ENCODE measurements at regions not wholly inside any gene's neighbourhood (a gene's known extent, or its start where the extent isn't known, plus 50 kb on each side); places are given as distances from the start of the nearest gene placed in this dataset.

- no peak for TF ChIP-seq CTCF (conservative IDR thresholded peaks at IDR 0.05)
- DNase-seq (ENCODE audit: extremely low spot score, unreplicated experiment) = no peak
- Mint-ChIP-seq H3K4me1 (ENCODE audit: unreplicated experiment) (no peaks in the 10 kb centered on the region), H3K36me3 (no peaks in the 10 kb centered on the region), H3K9me3 (peaks cover 5% of the 10 kb centered on the region), H3K27me3 (no peaks in the 10 kb centered on the region), H3K27ac (no peak overlapping the region), H3K4me3 (no peak overlapping the region)
These were observed 60.8 kb upstream of the GALNT15 start for GRCh38 chr3:16113704-16114103.

GRCh38 chr3:16114429-16114828 is 60.1 kb upstream of the GALNT15 start:
- H3K9me3 Mint-ChIP-seq = peaks cover 5% of the 10 kb centered on the region
- H3K4me1 Mint-ChIP-seq (ENCODE audit: unreplicated experiment) = no peaks in the 10 kb centered on the region
- no peak for TF ChIP-seq CTCF (conservative IDR thresholded peaks at IDR 0.05)

GRCh38 chr3:16114930-16115329 is 59.5 kb upstream of the GALNT15 start:
- no peaks in the 10 kb centered on the region for H3K27me3 Mint-ChIP-seq
- H3K4me3 Mint-ChIP-seq = no peak overlapping the region
- peaks cover 5% of the 10 kb centered on the region for H3K9me3 Mint-ChIP-seq
- no peak for DNase-seq (ENCODE audit: extremely low spot score, unreplicated experiment)
- no peak for TF ChIP-seq CTCF (conservative IDR thresholded peaks at IDR 0.05)
- H3K4me1 Mint-ChIP-seq (ENCODE audit: unreplicated experiment) = peaks cover under 1% of the 10 kb centered on the region
- H3K36me3 Mint-ChIP-seq = no peaks in the 10 kb centered on the region
- no peak overlapping the region for H3K27ac Mint-ChIP-seq

More at GRCh38 chr3:16114429-16114828, 60.1 kb upstream of the GALNT15 start:
- H3K4me3 Mint-ChIP-seq = no peak overlapping the region
- no peak overlapping the region for H3K27ac Mint-ChIP-seq
- DNase-seq (ENCODE audit: extremely low spot score, unreplicated experiment) = no peak
- H3K36me3 Mint-ChIP-seq = no peaks in the 10 kb centered on the region
- no peaks in the 10 kb centered on the region for H3K27me3 Mint-ChIP-seq

- H3K27me3 Mint-ChIP-seq = no peaks in the 10 kb centered on the region
- no peaks in the 10 kb centered on the region for H3K36me3 Mint-ChIP-seq
- no peak for TF ChIP-seq CTCF (conservative IDR thresholded peaks at IDR 0.05)
These were observed 56.1 kb upstream of the GALNT15 start for GRCh38 chr3:16118396-16118795.

GRCh38 chr3:16119887-16120286 is 54.6 kb upstream of the GALNT15 start:
- no peak for TF ChIP-seq CTCF (conservative IDR thresholded peaks at IDR 0.05)

More at GRCh38 chr3:16118396-16118795, 56.1 kb upstream of the GALNT15 start:
- H3K27ac Mint-ChIP-seq = no peak overlapping the region
- H3K4me3 Mint-ChIP-seq = no peak overlapping the region
- H3K4me1 Mint-ChIP-seq (ENCODE audit: unreplicated experiment) = peaks cover 5% of the 10 kb centered on the region
- peaks cover 5% of the 10 kb centered on the region for H3K9me3 Mint-ChIP-seq
- no peak for DNase-seq (ENCODE audit: extremely low spot score, unreplicated experiment)

GRCh38 chr3:16121391-16121790 is 53.1 kb upstream of the GALNT15 start:
- Mint-ChIP-seq H3K36me3 (no peaks in the 10 kb centered on the region), H3K4me1 (ENCODE audit: unreplicated experiment) (peaks cover 5% of the 10 kb centered on the region), H3K27ac (no peak overlapping the region), H3K9me3 (peaks cover 6% of the 10 kb centered on the region), H3K4me3 (no peak overlapping the region), H3K27me3 (no peaks in the 10 kb centered on the region)
- no peak for TF ChIP-seq CTCF (conservative IDR thresholded peaks at IDR 0.05)
- DNase-seq (ENCODE audit: extremely low spot score, unreplicated experiment) = no peak

More at GRCh38 chr3:16119887-16120286, 54.6 kb upstream of the GALNT15 start:
- H3K4me3 Mint-ChIP-seq = no peak overlapping the region
- no peaks in the 10 kb centered on the region for H3K36me3 Mint-ChIP-seq
- peaks cover 5% of the 10 kb centered on the region for H3K4me1 Mint-ChIP-seq (ENCODE audit: unreplicated experiment)
- peaks cover 7% of the 10 kb centered on the region for H3K9me3 Mint-ChIP-seq
- no peak for DNase-seq (ENCODE audit: extremely low spot score, unreplicated experiment)
- H3K27ac Mint-ChIP-seq = no peak overlapping the region
- H3K27me3 Mint-ChIP-seq = no peaks in the 10 kb centered on the region
